ENCODE measurements at regions not wholly inside any gene's neighbourhood (a gene's known extent, or its start where the extent isn't known, plus 50 kb on each side); places are given as distances from the start of the nearest gene placed in this dataset.

DNA sequence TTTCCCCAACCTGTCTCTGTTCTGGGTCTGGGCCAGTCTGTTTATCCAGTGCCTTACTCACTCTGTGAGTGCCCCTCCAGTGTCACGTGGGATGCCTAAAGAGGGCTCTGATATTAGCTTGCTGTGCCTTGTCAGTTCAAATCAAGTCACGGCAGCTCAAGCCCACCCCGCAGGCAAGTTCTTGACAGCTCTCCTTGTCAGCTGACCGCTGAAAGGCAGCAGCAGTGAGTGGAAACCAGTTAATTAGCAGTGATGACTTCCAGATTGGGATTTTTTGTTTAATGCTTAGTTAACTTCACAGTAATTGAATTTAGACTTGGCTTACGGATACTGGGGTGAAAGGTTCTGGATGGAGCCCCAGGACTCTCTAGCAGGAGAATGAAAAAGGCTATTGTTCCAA is 210.1 kb downstream of the PSAT1 start:
- DNase-seq: no peak

DNA sequence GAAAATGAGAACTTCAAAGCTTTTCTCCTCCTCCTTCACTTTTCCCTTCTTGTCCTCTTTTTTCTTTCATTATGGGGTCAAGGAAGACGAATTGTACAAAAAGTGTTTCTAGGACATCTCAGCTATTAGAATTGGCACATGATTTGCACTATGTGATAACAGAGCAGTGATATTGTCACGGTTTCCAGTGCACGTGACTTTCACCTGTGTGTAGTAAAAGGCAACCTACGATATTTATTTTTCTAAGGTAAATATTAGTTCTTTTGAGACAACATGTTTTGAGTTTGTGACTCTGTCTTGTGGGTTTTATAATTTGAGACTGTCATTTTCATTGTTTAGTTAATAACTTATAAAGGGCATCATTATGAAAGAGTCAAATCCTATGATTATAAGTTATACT is 213.1 kb downstream of the PSAT1 start:
- DNase-seq: no peak

DNA sequence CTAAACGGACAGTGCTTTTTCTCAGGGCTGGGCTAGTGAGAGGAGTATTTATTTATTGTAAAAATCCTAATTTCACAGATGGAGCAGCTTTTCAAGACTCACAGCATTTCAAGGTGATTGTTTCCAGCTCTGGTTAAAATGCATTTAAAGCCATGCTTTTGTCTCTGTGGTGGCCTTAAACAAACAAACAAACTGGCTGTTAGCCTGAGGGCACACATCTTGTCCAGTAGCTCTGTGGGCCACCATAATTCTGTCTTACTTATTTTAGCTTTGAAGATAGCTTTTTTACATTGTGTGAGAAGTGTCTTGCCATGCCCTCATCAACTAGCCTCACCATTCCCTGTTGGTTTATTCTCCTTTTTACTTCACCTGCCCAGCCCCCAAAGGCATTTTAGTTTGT is 218.2 kb downstream of the PSAT1 start:
- DNase-seq: no peak

DNA sequence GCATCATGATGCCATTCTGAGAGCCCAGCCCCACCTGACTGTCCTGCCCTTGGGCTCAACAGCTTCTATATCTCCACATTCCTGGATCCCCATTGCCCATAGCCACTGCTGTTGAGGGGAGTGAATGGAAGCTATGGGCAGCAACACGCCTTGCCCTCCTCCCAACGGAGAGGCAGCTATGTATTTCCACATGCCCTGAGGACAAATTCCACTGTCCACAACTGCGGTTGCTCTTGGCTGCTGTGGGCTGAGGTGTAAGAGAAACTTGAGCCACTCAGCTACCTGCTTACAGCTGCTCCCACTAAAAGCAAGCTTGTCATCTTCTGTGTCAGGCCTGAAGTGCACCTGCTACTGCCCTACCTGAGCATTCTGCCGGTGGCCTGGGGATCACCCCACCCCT is 222.9 kb downstream of the PSAT1 start:
- DNase-seq: no peak

GRCh38 chr9:78521680-78522079 is 224.8 kb downstream of the PSAT1 start:
- no peak for DNase-seq

GRCh38 chr9:78525986-78526560 is 229.1 kb downstream of the PSAT1 start:
- DNase-seq: no peak

- DNase-seq: no peak
Measured at GRCh38 chr9:78533500-78533899, 236.6 kb downstream of the PSAT1 start.

DNA sequence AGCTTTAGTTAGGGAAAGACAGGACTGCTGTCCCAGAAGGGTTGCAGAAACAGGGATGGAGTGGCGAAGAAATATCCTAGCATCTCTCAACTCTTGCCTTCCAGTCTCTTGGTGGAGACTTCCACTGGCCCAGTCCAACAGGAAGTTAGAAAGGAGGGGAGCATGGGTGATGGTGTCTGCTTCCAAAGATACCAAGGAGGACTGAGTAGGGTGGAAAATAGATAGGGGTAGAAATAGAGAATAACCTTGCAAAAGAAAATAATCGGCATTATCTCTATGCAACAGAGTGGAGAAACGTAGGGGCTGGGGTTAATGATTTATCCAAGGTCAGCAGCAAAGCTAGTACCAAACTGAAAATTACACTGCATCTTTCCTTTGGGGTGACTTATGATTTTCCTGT is 242.3 kb downstream of the PSAT1 start:
- no peak for DNase-seq

DNA sequence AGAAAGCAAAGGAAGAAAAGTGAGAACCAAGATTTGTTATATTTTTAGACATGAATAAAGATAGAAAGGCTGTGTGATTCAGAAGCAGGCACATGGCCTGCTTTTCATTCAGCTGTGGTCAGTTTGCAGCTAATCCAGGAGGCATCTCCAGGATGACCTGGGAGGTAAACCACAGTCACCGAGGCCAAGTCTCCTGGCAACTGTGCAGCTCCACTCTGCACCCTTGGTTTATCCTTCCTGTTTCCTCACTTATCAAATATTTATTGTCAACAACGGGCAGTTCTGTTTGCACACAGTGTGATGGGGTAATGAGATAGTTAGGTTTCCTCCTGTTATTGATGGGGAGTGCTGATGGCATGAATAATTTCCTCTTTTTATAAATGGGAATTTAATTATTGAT is 243.0 kb downstream of the PSAT1 start:
- no peak for DNase-seq

GRCh38 chr9:78541868-78542443 is 245.0 kb downstream of the PSAT1 start:
- no peak for DNase-seq

DNA sequence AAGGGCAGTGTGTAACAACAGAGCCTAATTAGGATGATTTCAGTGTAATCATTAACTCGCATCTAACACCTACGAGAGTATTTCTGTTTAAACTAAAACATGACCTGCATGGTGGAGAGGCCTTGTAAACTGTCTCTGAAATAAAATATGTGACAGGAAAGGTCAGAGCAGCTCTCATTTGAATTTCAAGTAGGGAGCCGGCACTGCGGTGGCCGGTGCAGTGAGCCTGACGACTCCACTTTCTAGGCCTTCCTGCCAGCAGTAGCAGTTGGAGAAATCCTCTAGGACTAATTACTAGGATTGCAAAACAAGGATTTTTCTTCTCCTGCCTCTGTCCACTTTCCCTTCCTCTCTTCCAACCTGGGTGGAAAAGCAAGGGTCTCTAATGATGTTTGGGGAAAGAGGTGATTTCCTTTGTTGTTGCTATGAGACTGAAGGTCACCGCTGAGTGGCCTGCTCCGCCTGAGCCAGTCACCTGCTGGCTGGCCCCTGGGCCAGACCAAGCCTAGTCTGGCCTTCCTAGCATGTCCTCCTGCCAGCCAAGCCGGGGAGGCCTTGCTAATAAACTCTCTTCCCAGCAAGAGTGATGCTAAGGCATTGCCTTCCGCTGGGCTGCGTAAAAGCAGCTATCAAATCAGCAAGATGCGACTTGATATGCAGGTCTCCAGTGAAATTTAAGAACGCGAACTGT is 245.7 kb downstream of the PSAT1 start:
- no peak for DNase-seq

DNA sequence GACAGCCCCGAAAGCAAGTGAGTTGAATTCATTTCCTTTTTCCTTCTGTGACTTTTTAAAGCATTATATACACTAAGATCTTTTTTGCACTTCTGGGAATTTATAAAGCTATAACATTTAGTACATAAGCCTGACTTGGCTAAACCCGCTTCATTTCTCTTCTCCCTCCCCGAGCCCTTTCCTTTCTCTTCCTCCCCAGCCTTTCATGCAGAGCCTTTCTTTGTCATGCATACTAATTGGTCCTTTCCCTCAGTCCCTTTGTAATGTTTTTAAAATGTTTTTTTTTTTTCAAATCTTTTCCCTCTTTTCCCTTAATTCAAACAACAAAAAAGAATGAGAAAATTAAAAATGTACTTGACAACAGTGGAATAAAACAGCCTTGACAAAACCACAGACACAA is 246.4 kb downstream of the PSAT1 start:
- DNase-seq: no peak

DNA sequence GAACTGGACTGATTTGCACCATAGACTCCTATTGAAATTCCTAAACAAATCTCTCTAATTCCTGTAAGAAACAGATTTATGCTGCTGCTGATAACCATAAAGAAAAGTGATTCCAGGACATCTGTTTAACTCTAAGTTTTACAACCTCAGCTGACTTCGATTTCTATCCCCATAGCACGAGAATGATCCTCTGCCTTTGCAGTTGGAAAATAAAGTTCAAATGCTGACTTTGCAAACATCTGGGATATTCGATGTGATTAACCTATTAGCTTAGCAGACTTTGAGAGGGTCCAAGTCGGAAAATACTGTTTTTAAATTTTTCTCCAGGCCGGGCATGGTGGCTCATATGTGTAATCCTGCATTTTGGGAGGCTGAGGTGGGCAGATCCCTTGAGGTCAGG is 247.3 kb downstream of the PSAT1 start:
- no peak for DNase-seq

DNA sequence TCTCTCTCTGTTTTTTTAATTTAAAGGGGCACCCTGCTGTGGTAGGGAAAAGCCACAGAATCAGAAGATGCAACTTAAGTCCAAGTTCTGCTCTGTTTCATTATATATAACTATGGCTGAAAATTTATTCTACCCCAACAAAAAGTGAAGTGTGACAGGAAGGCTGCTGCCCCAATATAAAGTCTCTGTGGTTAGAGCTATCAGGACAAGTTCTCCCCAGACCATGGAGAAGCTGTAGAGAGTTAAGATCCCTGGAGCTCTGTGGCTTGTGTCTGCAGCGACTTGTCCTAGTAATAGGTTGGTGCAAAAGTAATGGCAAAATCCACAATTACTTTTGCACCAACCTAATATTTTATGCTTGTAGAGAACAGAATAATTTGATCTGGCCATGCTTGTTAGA is 250.9 kb downstream of the PSAT1 start:
- no peak for DNase-seq

- no peak for DNase-seq
Measured at GRCh38 chr9:78548670-78549069, 251.7 kb downstream of the PSAT1 start.

DNA sequence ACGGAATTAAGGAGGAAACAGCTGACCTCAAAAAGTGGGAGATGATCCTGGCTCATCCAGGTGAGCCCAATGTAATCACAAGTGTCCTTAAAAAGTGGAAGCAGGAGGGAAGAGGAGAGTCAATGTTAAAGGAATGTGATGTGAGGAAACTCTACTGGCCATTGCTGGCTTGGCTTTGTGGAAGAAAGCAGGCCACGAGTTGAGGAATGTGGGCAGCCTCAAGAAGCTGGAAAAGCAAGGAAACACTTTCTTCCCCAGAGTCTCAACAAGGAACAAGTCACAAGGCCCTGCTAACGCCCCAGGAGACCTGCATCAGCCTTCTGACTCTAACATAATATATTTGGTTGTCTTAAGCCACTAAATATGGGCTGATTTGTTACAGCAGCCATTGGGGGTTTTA is 252.8 kb downstream of the PSAT1 start:
- DNase-seq: no peak

- DNase-seq: no peak
Measured at GRCh38 chr9:78552802-78553201, 255.9 kb downstream of the PSAT1 start.

- DNase-seq: no peak
Measured at GRCh38 chr9:78557540-78557939, 260.6 kb downstream of the PSAT1 start.

GRCh38 chr9:78559449-78559885 is 262.5 kb downstream of the PSAT1 start:
- no peak for DNase-seq

DNA sequence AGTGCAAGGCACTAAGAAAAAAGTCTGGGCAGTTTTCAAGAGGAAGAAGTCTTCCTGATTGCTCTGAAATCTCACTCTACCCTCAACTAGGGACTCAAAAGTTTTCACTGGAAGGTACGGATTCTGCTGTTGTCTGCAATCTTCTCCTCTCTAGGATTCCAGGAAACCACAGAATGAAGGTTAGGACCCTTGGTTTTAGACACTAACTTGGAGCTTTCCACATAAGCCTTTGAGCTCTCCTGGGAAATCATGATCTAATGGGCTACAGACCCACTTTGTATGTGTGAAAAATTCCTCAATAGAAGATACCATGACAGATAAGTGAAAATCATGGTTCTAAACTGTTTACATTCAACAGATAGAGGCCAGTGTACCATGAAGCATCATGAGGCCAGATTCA is 265.1 kb downstream of the PSAT1 start:
- DNase-seq: no peak

DNA sequence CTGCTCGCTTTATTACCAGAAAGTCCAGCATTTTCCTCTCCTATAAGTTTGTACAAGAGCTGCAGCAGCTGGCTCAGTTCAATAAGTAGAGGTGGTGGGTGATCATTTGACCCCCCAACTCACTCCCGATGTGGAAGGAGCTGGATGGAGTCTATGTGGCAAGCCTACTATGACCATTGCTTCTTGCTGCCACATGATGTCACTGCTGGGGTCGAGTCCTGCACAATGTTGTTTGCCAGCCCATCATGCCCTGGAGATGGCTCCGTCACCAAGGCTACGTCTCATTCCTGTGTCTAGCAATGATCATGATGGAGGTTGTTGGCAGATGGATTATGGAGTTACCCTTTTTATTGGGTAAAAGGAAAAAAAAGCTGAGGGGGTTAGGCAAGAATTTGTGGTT is 266.3 kb downstream of the PSAT1 start:
- DNase-seq: no peak

- DNase-seq: no peak
Measured at GRCh38 chr9:78565481-78565880, 268.6 kb downstream of the PSAT1 start.

GRCh38 chr9:78566521-78566920 is 269.6 kb downstream of the PSAT1 start:
- DNase-seq: no peak

- no peak for DNase-seq
Measured at GRCh38 chr9:78566948-78567675, 270.2 kb downstream of the PSAT1 start.
